Endothelial cell of umbilical vein (primary cell): ENCODE measurements at regions not wholly inside any gene's neighbourhood (a gene's known extent, or its start where the extent isn't known, plus 50 kb on each side); places are given as distances from the start of the nearest gene placed in this dataset.

Source experiments
- EZH2 ChIP-seq: IDR thresholded peaks from 2 replicates; pipeline ENCODE4 v1.6.1; 2012; ENCODE audit warnings: borderline replicate concordance, low read depth, mild to moderate bottlenecking, moderate library complexity, low read length, inconsistent platforms; ENCODE audit not compliant: severe bottlenecking
- FOS ChIP-seq: IDR thresholded peaks from 2 replicates; pipeline ENCODE4 v1.6.1; 2011; ENCODE audit warnings: mild to moderate bottlenecking, low read length, moderate library complexity, borderline replicate concordance; ENCODE audit not compliant: insufficient read depth
- GATA2 ChIP-seq: IDR thresholded peaks from 2 replicates; pipeline ENCODE4 v1.7.0; 2011; ENCODE audit warnings: low read depth, mild to moderate bottlenecking, moderate library complexity, mixed read lengths, low read length; ENCODE audit not compliant: insufficient read length, insufficient read depth
- JUN ChIP-seq: IDR thresholded peaks from 2 replicates; pipeline ENCODE4 v1.6.1; 2011; ENCODE audit warnings: borderline replicate concordance, low read depth; ENCODE audit not compliant: insufficient read length, insufficient read depth
- MYC ChIP-seq: IDR thresholded peaks from one replicate; pipeline ENCODE4 v1.6.1; 2011; ENCODE audit warnings: mild to moderate bottlenecking, low read depth, low read length
- POLR2A ChIP-seq: IDR thresholded peaks from 2 replicates; pipeline ENCODE4 v1.6.1; 2012; ENCODE audit warnings: low read depth, mild to moderate bottlenecking, control low read depth, low read length
- POLR2AphosphoS5 ChIP-seq: IDR thresholded peaks from 2 replicates; pipeline ENCODE4 v1.6.1; 2012; ENCODE audit warnings: low read depth, mild to moderate bottlenecking, control low read depth, low read length, moderate library complexity; ENCODE audit not compliant: insufficient read depth
- TF ChIP-seq, protein P1 (sequence below), 2 donors: IDR thresholded peaks; 1 replicate in 1 of 2; 2 replicates in 1 of 2; pipeline ENCODE4 v1.5.1; 2011; ENCODE audit warnings: low read length in 2 of 2, mild to moderate bottlenecking in 2 of 2, moderate library complexity in 2 of 2, control low read depth in 1 of 2, inconsistent platforms in 1 of 2, low read depth in 1 of 2; ENCODE audit not compliant: insufficient read depth in 1 of 2; ENCODE audit errors: extremely low read depth in 1 of 2
- TF ChIP-seq, protein P2 (sequence below): IDR thresholded peaks from 2 replicates; pipeline ENCODE4 v1.6.1; 2011; ENCODE audit not compliant: insufficient read depth, insufficient read length

DNA sequence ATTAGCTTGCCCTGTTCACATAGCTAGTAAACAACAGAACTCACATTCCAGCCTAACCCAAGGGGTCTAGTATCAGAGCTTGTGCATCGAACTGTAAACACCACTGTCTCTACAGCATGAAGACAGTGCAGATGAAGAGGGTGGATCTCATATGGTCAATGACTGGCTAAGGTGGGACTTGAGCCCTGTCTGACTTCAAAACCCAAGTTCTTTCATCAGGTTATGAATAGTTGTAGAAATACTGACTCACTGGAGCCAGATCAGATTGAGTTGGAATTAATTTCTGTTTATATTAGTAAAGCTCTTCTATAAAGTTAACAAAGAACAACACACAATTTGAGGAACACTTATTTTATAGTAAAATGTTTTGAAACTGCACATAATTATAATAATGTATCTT, 161.7 kb upstream of the ARHGAP20 start:
- TF ChIP-seq, protein P1, sequence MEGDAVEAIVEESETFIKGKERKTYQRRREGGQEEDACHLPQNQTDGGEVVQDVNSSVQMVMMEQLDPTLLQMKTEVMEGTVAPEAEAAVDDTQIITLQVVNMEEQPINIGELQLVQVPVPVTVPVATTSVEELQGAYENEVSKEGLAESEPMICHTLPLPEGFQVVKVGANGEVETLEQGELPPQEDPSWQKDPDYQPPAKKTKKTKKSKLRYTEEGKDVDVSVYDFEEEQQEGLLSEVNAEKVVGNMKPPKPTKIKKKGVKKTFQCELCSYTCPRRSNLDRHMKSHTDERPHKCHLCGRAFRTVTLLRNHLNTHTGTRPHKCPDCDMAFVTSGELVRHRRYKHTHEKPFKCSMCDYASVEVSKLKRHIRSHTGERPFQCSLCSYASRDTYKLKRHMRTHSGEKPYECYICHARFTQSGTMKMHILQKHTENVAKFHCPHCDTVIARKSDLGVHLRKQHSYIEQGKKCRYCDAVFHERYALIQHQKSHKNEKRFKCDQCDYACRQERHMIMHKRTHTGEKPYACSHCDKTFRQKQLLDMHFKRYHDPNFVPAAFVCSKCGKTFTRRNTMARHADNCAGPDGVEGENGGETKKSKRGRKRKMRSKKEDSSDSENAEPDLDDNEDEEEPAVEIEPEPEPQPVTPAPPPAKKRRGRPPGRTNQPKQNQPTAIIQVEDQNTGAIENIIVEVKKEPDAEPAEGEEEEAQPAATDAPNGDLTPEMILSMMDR (IDR thresholded peaks at IDR 0.05; ENCODE audit: extremely low read depth in 1 of 2, insufficient read depth in 1 of 2, low read depth in 1 of 2, low read length in 2 of 2): no peak
- TF ChIP-seq EZH2: no peak
- TF ChIP-seq POLR2A: no peak
- TF ChIP-seq POLR2AphosphoS5: no peak
- TF ChIP-seq, protein P2, sequence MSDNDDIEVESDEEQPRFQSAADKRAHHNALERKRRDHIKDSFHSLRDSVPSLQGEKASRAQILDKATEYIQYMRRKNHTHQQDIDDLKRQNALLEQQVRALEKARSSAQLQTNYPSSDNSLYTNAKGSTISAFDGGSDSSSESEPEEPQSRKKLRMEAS: no peak
- TF ChIP-seq JUN: no peak
- TF ChIP-seq FOS: no peak
- no peak for TF ChIP-seq MYC
- TF ChIP-seq GATA2: no peak
